ENCODE measurements at regions not wholly inside any gene's neighbourhood (a gene's known extent, or its start where the extent isn't known, plus 50 kb on each side); places are given as distances from the start of the nearest gene placed in this dataset.

GRCh38 chr2:128498589-128498988 lies 179.9 kb upstream of the HS6ST1 start:
- no peaks in the 10 kb centered on the region for H3F3A ChIP-seq (ENCODE audit: insufficient read depth, low read length)
- no peak overlapping the region for H3K4me3 ChIP-seq (ENCODE audit: low read length)
- H3K27ac ChIP-seq (ENCODE audit: low read length) = no peak overlapping the region
- no peaks in the 10 kb centered on the region for H3K9me3 ChIP-seq (replicated peaks; ENCODE audit: insufficient read depth, low read length)
- TF ChIP-seq EZH2phosphoT487 (IDR thresholded peaks at IDR 0.05; ENCODE audit: low read length) = no peak
- no peak for TF ChIP-seq CTCF (IDR thresholded peaks at IDR 0.05; ENCODE audit: low read length)
- no peak for TF ChIP-seq EZH2 (optimal IDR thresholded peaks at IDR 0.05; ENCODE audit: low read depth, low read length)
- no peaks in the 10 kb centered on the region for H3K4me1 ChIP-seq (ENCODE audit: low read length)
- H3K9ac ChIP-seq (ENCODE audit: low read length) = no peak overlapping the region
- no peak overlapping the region for H3K4me2 ChIP-seq (ENCODE audit: low read depth, low read length)
- H4K20me1 ChIP-seq (ENCODE audit: insufficient read depth, low read length) = no peaks in the 10 kb centered on the region
- no peaks in the 10 kb centered on the region for H3K9me2 ChIP-seq (replicated peaks; ENCODE audit: insufficient read depth, low read length)
- H3K79me2 ChIP-seq (ENCODE audit: low read length) = no peaks in the 10 kb centered on the region
- no peaks in the 10 kb centered on the region for H3K36me3 ChIP-seq (replicated peaks; ENCODE audit: insufficient read depth, low read length)
- H3K27me3 ChIP-seq (replicated peaks; ENCODE audit: insufficient read depth, low read length) = no peaks in the 10 kb centered on the region
- DNase-seq = no peak
- H2AFZ ChIP-seq (ENCODE audit: low read length) = no peak overlapping the region

- Histone ChIP-seq H3K4me2 (ENCODE audit: low read depth, low read length) (no peak overlapping the region), H3K9me2 (replicated peaks; ENCODE audit: insufficient read depth, low read length) (no peaks in the 10 kb centered on the region), H3F3A (ENCODE audit: insufficient read depth, low read length) (no peaks in the 10 kb centered on the region), H3K9ac (ENCODE audit: low read length) (no peak overlapping the region), H3K27me3 (replicated peaks; ENCODE audit: insufficient read depth, low read length) (no peaks in the 10 kb centered on the region), H3K4me3 (ENCODE audit: low read length) (no peak overlapping the region), H3K4me1 (ENCODE audit: low read length) (peaks cover 5% of the 10 kb centered on the region; the same call in 1 of the 2 replicates), H3K9me3 (replicated peaks; ENCODE audit: insufficient read depth, low read length) (no peaks in the 10 kb centered on the region), H4K20me1 (ENCODE audit: insufficient read depth, low read length) (no peaks in the 10 kb centered on the region), H3K27ac (ENCODE audit: low read length) (no peak overlapping the region), H2AFZ (ENCODE audit: low read length) (no peak overlapping the region), H3K36me3 (replicated peaks; ENCODE audit: insufficient read depth, low read length) (no peaks in the 10 kb centered on the region), H3K79me2 (ENCODE audit: low read length) (no peaks in the 10 kb centered on the region)
- TF ChIP-seq EZH2phosphoT487 (IDR thresholded peaks at IDR 0.05; ENCODE audit: low read length) = no peak
- no peak for TF ChIP-seq CTCF (IDR thresholded peaks at IDR 0.05; ENCODE audit: low read length)
- TF ChIP-seq EZH2 (optimal IDR thresholded peaks at IDR 0.05; ENCODE audit: low read depth, low read length) = no peak
- DNase-seq = no peak
Observed at GRCh38 chr2:128499367-128500137, 180.9 kb upstream of the HS6ST1 start.

GRCh38 chr2:128500138-128500800 lies 181.6 kb upstream of the HS6ST1 start:
- H3K4me1 ChIP-seq (ENCODE audit: low read length) = peaks cover 5% of the 10 kb centered on the region; the same call in 1 of the 2 replicates

More at GRCh38 chr2:128500138-128500800, 181.6 kb upstream of the HS6ST1 start:
- no peak for TF ChIP-seq EZH2phosphoT487 (IDR thresholded peaks at IDR 0.05; ENCODE audit: low read length)
- TF ChIP-seq CTCF (IDR thresholded peaks at IDR 0.05; ENCODE audit: low read length) = no peak
- no peak for TF ChIP-seq EZH2 (optimal IDR thresholded peaks at IDR 0.05; ENCODE audit: low read depth, low read length)
- H3K79me2 ChIP-seq (ENCODE audit: low read length) = no peaks in the 10 kb centered on the region
- no peak overlapping the region for H3K4me2 ChIP-seq (ENCODE audit: low read depth, low read length)
- no peaks in the 10 kb centered on the region for H3K9me3 ChIP-seq (replicated peaks; ENCODE audit: insufficient read depth, low read length)
- H3F3A ChIP-seq (ENCODE audit: insufficient read depth, low read length) = no peaks in the 10 kb centered on the region
- no peak overlapping the region for H2AFZ ChIP-seq (ENCODE audit: low read length)
- DNase-seq = no peak
- H3K36me3 ChIP-seq (replicated peaks; ENCODE audit: insufficient read depth, low read length) = no peaks in the 10 kb centered on the region
- H3K4me3 ChIP-seq (ENCODE audit: low read length) = no peak overlapping the region
- no peaks in the 10 kb centered on the region for H4K20me1 ChIP-seq (ENCODE audit: insufficient read depth, low read length)
- no peaks in the 10 kb centered on the region for H3K27me3 ChIP-seq (replicated peaks; ENCODE audit: insufficient read depth, low read length)
- H3K9me2 ChIP-seq (replicated peaks; ENCODE audit: insufficient read depth, low read length) = no peaks in the 10 kb centered on the region
- H3K9ac ChIP-seq (ENCODE audit: low read length) = no peak overlapping the region
- no peak overlapping the region for H3K27ac ChIP-seq (ENCODE audit: low read length)
